GM23338 (cell line): ENCODE measurements at regions not wholly inside any gene's neighbourhood (a gene's known extent, or its start where the extent isn't known, plus 50 kb on each side); places are given as distances from the start of the nearest gene placed in this dataset.
A peak's percentile ranks its signal among the peaks of the same experiment; 100 is the strongest.

Source experiments
- ATAC-seq: fragments of 200-7000 bp; cut with Tn5 transposase; 3 replicates; pipeline ENCODE4 v1.9.1; 2020
- DNase-seq: peaks from one replicate; pipeline ENCODE4 v3.0.0-alpha.2; 2015; ENCODE audit warnings: low spot score
- H2AFZ ChIP-seq: fragments of 200-600 bp; sonication (generic); 2 replicates; pipeline ENCODE4 v1.8.0; 2016; ENCODE audit warnings: antibody characterized with exemption, mild to moderate bottlenecking, moderate library complexity
- H3F3A ChIP-seq: fragments of 200-600 bp; sonication (generic); replicated peaks from 2 replicates; pipeline ENCODE4 v1.8.0; 2017; ENCODE audit warnings: antibody characterized with exemption, mixed run types, low read depth
- H3K27ac ChIP-seq: fragments of 200-600 bp; sonication (generic); 2 replicates; pipeline ENCODE4 v1.6.1; 2016; ENCODE audit warnings: low read depth
- H3K27me3 ChIP-seq: fragments of 200-600 bp; sonication (generic); 2 replicates; pipeline ENCODE4 v1.8.0; 2016; ENCODE audit warnings: mild to moderate bottlenecking, mixed run types, moderate library complexity; ENCODE audit not compliant: insufficient read depth
- H3K36me3 ChIP-seq: fragments of 200-600 bp; sonication (generic); 2 replicates; pipeline ENCODE4 v1.8.0; 2016; ENCODE audit warnings: mild to moderate bottlenecking; ENCODE audit not compliant: insufficient read depth
- H3K4me1 ChIP-seq: fragments of 200-600 bp; sonication (generic); 2 replicates; pipeline ENCODE4 v1.8.0; 2016; ENCODE audit warnings: mild to moderate bottlenecking, moderate library complexity; ENCODE audit not compliant: insufficient read depth
- H3K4me2 ChIP-seq: fragments of 200-600 bp; sonication (generic); 2 replicates; pipeline ENCODE4 v1.7.1; 2017; ENCODE audit warnings: mixed run types
- H3K4me3 ChIP-seq: fragments of 200-600 bp; sonication (generic); 2 replicates; pipeline ENCODE4 v1.6.1; 2016; ENCODE audit warnings: mixed run types
- H3K79me2 ChIP-seq: fragments of 200-600 bp; sonication (generic); replicated peaks from 2 replicates; pipeline ENCODE4 v1.8.0; 2017; ENCODE audit warnings: mild to moderate bottlenecking; ENCODE audit not compliant: insufficient read depth
- H3K9me2 ChIP-seq: fragments of 200-600 bp; sonication (generic); 2 replicates; pipeline ENCODE4 v1.8.0; 2017; ENCODE audit not compliant: insufficient read depth
- H4K20me1 ChIP-seq: fragments of 200-600 bp; sonication (generic); replicated peaks from 2 replicates; pipeline ENCODE4 v1.8.0; 2017; ENCODE audit warnings: mild to moderate bottlenecking; ENCODE audit not compliant: insufficient read depth
- H3K27ac Mint-ChIP-seq: 2 replicates; pipeline ENCODE4 v1.8.0; 2020; ENCODE audit warnings: inconsistent platforms, mild to moderate bottlenecking, moderate library complexity, mixed read lengths
- H3K27me3 Mint-ChIP-seq: 3 replicates; pipeline ENCODE4 v1.8.0; 2022; ENCODE audit warnings: low read depth, mild to moderate bottlenecking, moderate library complexity, mixed read lengths, inconsistent platforms; ENCODE audit not compliant: insufficient read depth, poor library complexity
- H3K36me3 Mint-ChIP-seq: 3 replicates; pipeline ENCODE4 v1.8.0; 2021; ENCODE audit warnings: low read depth, mild to moderate bottlenecking, inconsistent platforms, moderate library complexity, mixed read lengths
- H3K4me1 Mint-ChIP-seq: 3 replicates; pipeline ENCODE4 v1.8.0; 2020; ENCODE audit warnings: mild to moderate bottlenecking, inconsistent platforms, mixed read lengths
- H3K4me3 Mint-ChIP-seq: 3 replicates; pipeline ENCODE4 v1.8.0; 2021; ENCODE audit warnings: moderate library complexity, mild to moderate bottlenecking, inconsistent platforms, mixed read lengths
- H3K9me3 Mint-ChIP-seq: 3 replicates; pipeline ENCODE4 v1.8.0; 2020; ENCODE audit warnings: moderate library complexity, mild to moderate bottlenecking, inconsistent platforms, mixed read lengths
- CREB1 ChIP-seq: fragments of 250-450 bp; sonication (Bioruptor Pico); IDR thresholded peaks from 2 replicates; pipeline ENCODE4 v1.5.0; 2020; ENCODE audit warnings: low read depth, mild to moderate bottlenecking, moderate library complexity
- EZH2 ChIP-seq: fragments of 200-600 bp; sonication (generic); IDR thresholded peaks from one replicate; pipeline ENCODE4 v1.8.0; 2017; ENCODE audit warnings: antibody characterized with exemption, mild to moderate bottlenecking, low read depth; ENCODE audit not compliant: unreplicated experiment
- EZH2phosphoT487 ChIP-seq: fragments of 200-600 bp; sonication (generic); IDR thresholded peaks from one replicate; pipeline ENCODE4 v1.8.1; 2018; ENCODE audit warnings: antibody characterized with exemption; ENCODE audit not compliant: unreplicated experiment
- JUNB ChIP-seq: IDR thresholded peaks from one replicate; pipeline ENCODE4 v1.6.1; 2016; ENCODE audit warnings: antibody characterized with exemption; ENCODE audit not compliant: unreplicated experiment
- POLR2AphosphoS5 ChIP-seq: IDR thresholded peaks from 2 replicates; pipeline ENCODE4 v1.6.1; 2016; ENCODE audit warnings: antibody characterized with exemption, low read depth
- REST ChIP-seq: IDR thresholded peaks from one replicate; pipeline ENCODE4 v1.6.1; 2018; ENCODE audit warnings: antibody characterized with exemption; ENCODE audit not compliant: unreplicated experiment
- STAT1 ChIP-seq: IDR thresholded peaks from one replicate; pipeline ENCODE4 v1.6.1; 2016; ENCODE audit warnings: antibody characterized with exemption; ENCODE audit not compliant: unreplicated experiment
- ZNF331 ChIP-seq: fragments of 250-450 bp; sonication (Bioruptor Pico); IDR thresholded peaks from 2 replicates; pipeline ENCODE4 v1.5.0; 2020; ENCODE audit warnings: low read depth, mild to moderate bottlenecking, moderate library complexity
- TF ChIP-seq, protein P1 (sequence below), 2 experiments: fragments of 200-600 bp in 1 of 2; sonication (generic) in 1 of 2; conservative IDR thresholded peaks; 2 replicates each; pipeline versions ENCODE4 v1.5.1 to v1.6.1; 2016 to 2017; ENCODE audit warnings: antibody characterized with exemption in 2 of 2, low read depth in 2 of 2, mild to moderate bottlenecking in 2 of 2, moderate library complexity in 1 of 2
- TF ChIP-seq, protein P2 (sequence below): IDR thresholded peaks from 2 replicates; pipeline ENCODE4 v1.6.1; 2016; ENCODE audit warnings: antibody characterized with exemption

DNA sequence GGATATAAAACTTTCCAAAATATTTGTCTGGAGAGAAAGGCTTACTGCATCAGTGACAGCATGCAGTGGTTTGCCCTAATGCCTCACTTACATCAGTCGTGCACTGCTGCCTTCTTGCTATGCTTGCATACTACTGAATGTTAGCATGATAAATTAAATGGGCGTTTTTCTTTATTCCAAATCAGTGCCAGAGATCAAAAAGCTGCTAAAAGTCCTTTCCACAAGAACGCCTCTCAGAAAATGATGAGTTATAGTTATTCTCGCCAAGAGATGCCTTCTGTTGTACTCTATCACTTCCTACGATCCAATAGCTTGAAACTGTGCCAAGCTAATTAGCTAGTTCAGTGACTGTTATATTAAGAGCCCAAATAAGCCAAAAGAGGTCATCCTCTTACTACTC lies 345.8 kb upstream of the ROBO2 start:
- H3K9me3 Mint-ChIP-seq = no peaks in the 10 kb centered on the region; the same call in 2 of the 3 replicates
- DNase-seq = no peak
- H3K27me3 Mint-ChIP-seq = no peaks in the 10 kb centered on the region

GRCh38 chr3:76698136-76698706 lies 341.7 kb upstream of the ROBO2 start:
- Histone ChIP-seq H3K4me2 (no peak overlapping the region), H3K36me3 (no peaks in the 10 kb centered on the region), H3K9me2 (no peaks in the 10 kb centered on the region), H3K79me2 (no peaks in the 10 kb centered on the region), H2AFZ (no peak overlapping the region), H4K20me1 (no peaks in the 10 kb centered on the region), H3K27ac (no peak overlapping the region), H3F3A (no peaks in the 10 kb centered on the region), H3K27me3 (no peaks in the 10 kb centered on the region), H3K4me1 (peaks cover 27% of the 10 kb centered on the region), H3K4me3 (no peak overlapping the region)
- ATAC-seq = no peak
- H3K9me3 Mint-ChIP-seq = no peaks in the 10 kb centered on the region
- peaks cover 29% of the 10 kb centered on the region for H3K4me1 Mint-ChIP-seq
- H3K27me3 Mint-ChIP-seq = no peaks in the 10 kb centered on the region
- no peak overlapping the region for H3K4me3 Mint-ChIP-seq
- DNase-seq = no peak
- no peaks in the 10 kb centered on the region for H3K36me3 Mint-ChIP-seq
- TF ChIP-seq EZH2 (no peak), REST (no peak)
- TF ChIP-seq, protein P1, sequence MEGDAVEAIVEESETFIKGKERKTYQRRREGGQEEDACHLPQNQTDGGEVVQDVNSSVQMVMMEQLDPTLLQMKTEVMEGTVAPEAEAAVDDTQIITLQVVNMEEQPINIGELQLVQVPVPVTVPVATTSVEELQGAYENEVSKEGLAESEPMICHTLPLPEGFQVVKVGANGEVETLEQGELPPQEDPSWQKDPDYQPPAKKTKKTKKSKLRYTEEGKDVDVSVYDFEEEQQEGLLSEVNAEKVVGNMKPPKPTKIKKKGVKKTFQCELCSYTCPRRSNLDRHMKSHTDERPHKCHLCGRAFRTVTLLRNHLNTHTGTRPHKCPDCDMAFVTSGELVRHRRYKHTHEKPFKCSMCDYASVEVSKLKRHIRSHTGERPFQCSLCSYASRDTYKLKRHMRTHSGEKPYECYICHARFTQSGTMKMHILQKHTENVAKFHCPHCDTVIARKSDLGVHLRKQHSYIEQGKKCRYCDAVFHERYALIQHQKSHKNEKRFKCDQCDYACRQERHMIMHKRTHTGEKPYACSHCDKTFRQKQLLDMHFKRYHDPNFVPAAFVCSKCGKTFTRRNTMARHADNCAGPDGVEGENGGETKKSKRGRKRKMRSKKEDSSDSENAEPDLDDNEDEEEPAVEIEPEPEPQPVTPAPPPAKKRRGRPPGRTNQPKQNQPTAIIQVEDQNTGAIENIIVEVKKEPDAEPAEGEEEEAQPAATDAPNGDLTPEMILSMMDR (conservative IDR thresholded peaks at IDR 0.05; ENCODE audit: low read depth in 2 of 2) = no peak
- H3K27ac Mint-ChIP-seq = peak overlapping the region; percentile 28

More for the DNA sequence above, 345.8 kb upstream of the ROBO2 start:
- TF ChIP-seq REST = no peak
- TF ChIP-seq POLR2AphosphoS5 = no peak
- TF ChIP-seq CREB1 (CRISPR knock-in tag) = no peak
- TF ChIP-seq, protein P2, sequence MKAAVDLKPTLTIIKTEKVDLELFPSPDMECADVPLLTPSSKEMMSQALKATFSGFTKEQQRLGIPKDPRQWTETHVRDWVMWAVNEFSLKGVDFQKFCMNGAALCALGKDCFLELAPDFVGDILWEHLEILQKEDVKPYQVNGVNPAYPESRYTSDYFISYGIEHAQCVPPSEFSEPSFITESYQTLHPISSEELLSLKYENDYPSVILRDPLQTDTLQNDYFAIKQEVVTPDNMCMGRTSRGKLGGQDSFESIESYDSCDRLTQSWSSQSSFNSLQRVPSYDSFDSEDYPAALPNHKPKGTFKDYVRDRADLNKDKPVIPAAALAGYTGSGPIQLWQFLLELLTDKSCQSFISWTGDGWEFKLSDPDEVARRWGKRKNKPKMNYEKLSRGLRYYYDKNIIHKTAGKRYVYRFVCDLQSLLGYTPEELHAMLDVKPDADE = no peak
- TF ChIP-seq JUNB = no peak
- no peak for TF ChIP-seq ZNF331
- no peak for TF ChIP-seq STAT1
- no peak for TF ChIP-seq EZH2phosphoT487
- Histone ChIP-seq H2AFZ (no peak overlapping the region), H3K27me3 (no peaks in the 10 kb centered on the region), H3K4me3 (no peak overlapping the region), H4K20me1 (no peaks in the 10 kb centered on the region), H3K4me1 (peaks cover 6% of the 10 kb centered on the region), H3K27ac (no peak overlapping the region), H3K79me2 (no peaks in the 10 kb centered on the region), H3F3A (no peaks in the 10 kb centered on the region), H3K4me2 (no peak overlapping the region), H3K9me2 (no peaks in the 10 kb centered on the region; the same call in 1 of the 2 replicates), H3K36me3 (no peaks in the 10 kb centered on the region)
- ATAC-seq = no peak
- H3K36me3 Mint-ChIP-seq = no peaks in the 10 kb centered on the region
- H3K4me1 Mint-ChIP-seq = peaks cover 5% of the 10 kb centered on the region; the same call in 2 of the 3 replicates
- H3K27ac Mint-ChIP-seq = no peak overlapping the region
- no peak overlapping the region for H3K4me3 Mint-ChIP-seq
